ENCODE measurements at regions not wholly inside any gene's neighbourhood (a gene's known extent, or its start where the extent isn't known, plus 50 kb on each side); places are given as distances from the start of the nearest gene placed in this dataset.

GRCh38 chr22:22710719-22711531 lies 66.5 kb downstream of the GGTLC2 start:
- Histone ChIP-seq H3K9me3 (ENCODE audit: severe bottlenecking) (no peaks in the 10 kb centered on the region), H3K4me3 (ENCODE audit: low read depth, low read length) (no peak overlapping the region), H3K27ac (no peak overlapping the region), H3K36me3 (no peaks in the 10 kb centered on the region), H3K27me3 (ENCODE audit: insufficient read depth, low read depth, severe bottlenecking) (no peaks in the 10 kb centered on the region)
- TF ChIP-seq CTCF (IDR thresholded peaks at IDR 0.05; ENCODE audit: low read depth, low read length), result peak; percentile 94
- DNase-seq, result peak; percentile 75

GRCh38 chr22:22711532-22711913 lies 67.1 kb downstream of the GGTLC2 start:
- Histone ChIP-seq H3K9me3 (ENCODE audit: severe bottlenecking) (no peaks in the 10 kb centered on the region), H3K27ac (no peak overlapping the region), H3K27me3 (ENCODE audit: insufficient read depth, low read depth, severe bottlenecking) (no peaks in the 10 kb centered on the region), H3K36me3 (no peaks in the 10 kb centered on the region), H3K4me3 (ENCODE audit: low read depth, low read length) (no peak overlapping the region)
- no peak for DNase-seq
- no peak for TF ChIP-seq CTCF (IDR thresholded peaks at IDR 0.05; ENCODE audit: low read depth, low read length)

DNA sequence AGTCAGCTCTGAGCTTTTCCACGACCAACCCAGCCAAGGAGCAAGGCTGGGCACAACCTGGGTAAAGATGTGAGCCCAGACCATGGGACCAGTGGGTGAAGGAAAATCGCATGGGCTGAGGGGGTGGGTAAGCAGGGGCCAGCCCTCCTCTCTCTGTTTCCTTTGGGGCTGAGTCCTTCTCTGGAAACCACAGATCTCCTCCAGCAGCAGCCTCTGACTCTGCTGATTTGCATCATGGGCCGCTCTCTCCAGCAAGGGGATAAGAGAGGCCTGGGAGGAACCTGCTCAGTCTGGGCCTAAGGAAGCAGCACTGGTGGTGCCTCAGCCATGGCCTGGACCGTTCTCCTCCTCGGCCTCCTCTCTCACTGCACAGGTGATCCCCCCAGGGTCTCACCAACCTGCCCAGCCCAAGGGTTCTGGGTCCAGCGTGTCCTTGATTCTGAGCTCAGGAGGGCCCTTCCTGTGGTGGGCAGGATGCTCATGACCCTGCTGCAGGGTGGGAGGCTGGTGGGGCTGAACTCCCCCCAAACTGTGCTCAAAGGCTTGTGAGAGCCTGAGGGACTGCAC lies 67.8 kb downstream of the GGTLC2 start:
- DNase-seq, result no peak
- Histone ChIP-seq H3K4me3 (ENCODE audit: low read depth, low read length) (no peak overlapping the region), H3K9me3 (ENCODE audit: severe bottlenecking) (no peaks in the 10 kb centered on the region), H3K27me3 (ENCODE audit: insufficient read depth, low read depth, severe bottlenecking) (no peaks in the 10 kb centered on the region), H3K27ac (no peak overlapping the region), H3K36me3 (no peaks in the 10 kb centered on the region)
- no peak for TF ChIP-seq CTCF (IDR thresholded peaks at IDR 0.05; ENCODE audit: low read depth, low read length)

GRCh38 chr22:22712666-22713365 lies 68.4 kb downstream of the GGTLC2 start:
- TF ChIP-seq CTCF (IDR thresholded peaks at IDR 0.05; ENCODE audit: low read depth, low read length), result no peak
- DNase-seq, result no peak
- H3K36me3 ChIP-seq, result no peaks in the 10 kb centered on the region
- H3K27me3 ChIP-seq (ENCODE audit: insufficient read depth, low read depth, severe bottlenecking), result no peaks in the 10 kb centered on the region
- no peak overlapping the region for H3K27ac ChIP-seq
- H3K9me3 ChIP-seq (ENCODE audit: severe bottlenecking), result no peaks in the 10 kb centered on the region
- no peak overlapping the region for H3K4me3 ChIP-seq (ENCODE audit: low read depth, low read length)

DNA sequence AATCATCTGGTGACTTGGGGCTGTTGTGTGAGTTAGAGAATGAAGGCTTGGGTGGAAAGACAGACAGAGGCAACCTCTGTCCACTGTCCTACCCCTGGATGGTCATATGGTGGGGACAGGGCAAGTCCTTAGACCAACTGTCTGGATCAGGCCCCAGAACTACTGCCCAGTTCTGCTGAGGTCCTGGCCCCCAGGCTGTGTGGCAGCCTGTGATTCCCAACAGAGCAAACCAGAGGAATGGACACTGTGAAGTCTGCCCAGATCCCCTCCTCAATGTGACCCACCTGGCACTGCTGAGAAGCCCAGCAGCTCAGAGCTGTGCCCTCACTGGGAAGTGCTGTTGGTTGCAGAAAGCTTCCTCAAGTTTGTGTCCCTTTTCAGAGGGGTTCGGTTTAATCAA lies 69.0 kb downstream of the GGTLC2 start:
- Histone ChIP-seq H3K27me3 (ENCODE audit: insufficient read depth, low read depth, severe bottlenecking) (no peaks in the 10 kb centered on the region), H3K36me3 (no peaks in the 10 kb centered on the region), H3K9me3 (ENCODE audit: severe bottlenecking) (no peaks in the 10 kb centered on the region), H3K27ac (no peak overlapping the region), H3K4me3 (ENCODE audit: low read depth, low read length) (no peak overlapping the region)
- no peak for TF ChIP-seq CTCF (IDR thresholded peaks at IDR 0.05; ENCODE audit: low read depth, low read length)
- DNase-seq, result no peak
